Brain microvascular endothelial cell (primary cell): ENCODE measurements at regions not wholly inside any gene's neighbourhood (a gene's known extent, or its start where the extent isn't known, plus 50 kb on each side); places are given as distances from the start of the nearest gene placed in this dataset.

Experiments
- DNase-seq: peaks from one replicate; pipeline ENCODE4 v3.0.0-alpha.2; 2020
- H3K27ac ChIP-seq: fragments of 250-450 bp; sonication (Bioruptor Pico); 2 replicates; pipeline ENCODE4 v1.5.1; 2020; ENCODE audit warnings: mild to moderate bottlenecking, moderate library complexity
- H3K27me3 ChIP-seq: fragments of 250-450 bp; sonication (Bioruptor Pico); replicated peaks from 2 replicates; pipeline ENCODE4 v1.5.1; 2020; ENCODE audit warnings: mild to moderate bottlenecking
- H3K36me3 ChIP-seq: fragments of 250-450 bp; sonication (Bioruptor Pico); replicated peaks from 2 replicates; pipeline ENCODE4 v1.5.1; 2020; ENCODE audit warnings: mild to moderate bottlenecking
- H3K4me3 ChIP-seq: 2 replicates; pipeline ENCODE4 v1.5.1; 2011; ENCODE audit warnings: low read depth, mild to moderate bottlenecking, control low read depth, low read length, moderate library complexity
- in situ Hi-C: cut with HindIII; loops from 2 replicates; pipeline ENCODE4 v1.10.0; 2017; ENCODE audit warnings: low sequenced_read_pairs, low pct_ligation_motif_present
- TF ChIP-seq, protein P1 (sequence below): IDR thresholded peaks from 2 replicates; pipeline ENCODE4 v1.5.1; 2011; ENCODE audit warnings: low read depth, mild to moderate bottlenecking, moderate library complexity, low read length, control low read depth, inconsistent platforms; ENCODE audit errors: missing control alignments

- in situ Hi-C loops = no loop called here
These were observed 79.8 kb downstream of the ASB1 start for GRCh38 chr2:238506371-238507068.

DNA sequence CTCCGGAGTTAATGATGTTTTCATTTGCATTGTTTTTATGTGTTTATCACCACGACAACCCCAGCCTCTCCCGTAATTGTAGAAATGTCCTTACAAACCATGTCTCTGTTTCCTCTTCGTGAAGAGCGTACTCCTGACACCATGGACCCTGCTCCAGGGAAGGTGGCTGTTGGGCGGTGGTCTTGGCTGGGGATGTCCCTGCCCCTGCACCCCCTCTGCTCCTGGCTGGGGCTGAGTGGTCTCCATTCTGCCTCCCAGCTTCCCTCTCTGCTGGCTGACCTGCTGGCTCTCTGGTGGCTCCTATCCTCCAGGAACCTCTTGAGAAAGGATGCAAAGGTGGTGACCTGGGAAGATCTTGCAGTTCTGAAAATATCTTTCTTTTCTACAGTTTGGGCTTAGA lies 81.1 kb downstream of the ASB1 start:
- no peak for DNase-seq
- in situ Hi-C loops = no loop called here

More at GRCh38 chr2:238506371-238507068, 79.8 kb downstream of the ASB1 start:
- TF ChIP-seq, protein P1, sequence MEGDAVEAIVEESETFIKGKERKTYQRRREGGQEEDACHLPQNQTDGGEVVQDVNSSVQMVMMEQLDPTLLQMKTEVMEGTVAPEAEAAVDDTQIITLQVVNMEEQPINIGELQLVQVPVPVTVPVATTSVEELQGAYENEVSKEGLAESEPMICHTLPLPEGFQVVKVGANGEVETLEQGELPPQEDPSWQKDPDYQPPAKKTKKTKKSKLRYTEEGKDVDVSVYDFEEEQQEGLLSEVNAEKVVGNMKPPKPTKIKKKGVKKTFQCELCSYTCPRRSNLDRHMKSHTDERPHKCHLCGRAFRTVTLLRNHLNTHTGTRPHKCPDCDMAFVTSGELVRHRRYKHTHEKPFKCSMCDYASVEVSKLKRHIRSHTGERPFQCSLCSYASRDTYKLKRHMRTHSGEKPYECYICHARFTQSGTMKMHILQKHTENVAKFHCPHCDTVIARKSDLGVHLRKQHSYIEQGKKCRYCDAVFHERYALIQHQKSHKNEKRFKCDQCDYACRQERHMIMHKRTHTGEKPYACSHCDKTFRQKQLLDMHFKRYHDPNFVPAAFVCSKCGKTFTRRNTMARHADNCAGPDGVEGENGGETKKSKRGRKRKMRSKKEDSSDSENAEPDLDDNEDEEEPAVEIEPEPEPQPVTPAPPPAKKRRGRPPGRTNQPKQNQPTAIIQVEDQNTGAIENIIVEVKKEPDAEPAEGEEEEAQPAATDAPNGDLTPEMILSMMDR = no peak
- H3K4me3 ChIP-seq = no peak overlapping the region
- H3K36me3 ChIP-seq = no peaks in the 10 kb centered on the region
- H3K27ac ChIP-seq = no peak overlapping the region
- no peak for DNase-seq
- H3K27me3 ChIP-seq = no peaks in the 10 kb centered on the region

DNA sequence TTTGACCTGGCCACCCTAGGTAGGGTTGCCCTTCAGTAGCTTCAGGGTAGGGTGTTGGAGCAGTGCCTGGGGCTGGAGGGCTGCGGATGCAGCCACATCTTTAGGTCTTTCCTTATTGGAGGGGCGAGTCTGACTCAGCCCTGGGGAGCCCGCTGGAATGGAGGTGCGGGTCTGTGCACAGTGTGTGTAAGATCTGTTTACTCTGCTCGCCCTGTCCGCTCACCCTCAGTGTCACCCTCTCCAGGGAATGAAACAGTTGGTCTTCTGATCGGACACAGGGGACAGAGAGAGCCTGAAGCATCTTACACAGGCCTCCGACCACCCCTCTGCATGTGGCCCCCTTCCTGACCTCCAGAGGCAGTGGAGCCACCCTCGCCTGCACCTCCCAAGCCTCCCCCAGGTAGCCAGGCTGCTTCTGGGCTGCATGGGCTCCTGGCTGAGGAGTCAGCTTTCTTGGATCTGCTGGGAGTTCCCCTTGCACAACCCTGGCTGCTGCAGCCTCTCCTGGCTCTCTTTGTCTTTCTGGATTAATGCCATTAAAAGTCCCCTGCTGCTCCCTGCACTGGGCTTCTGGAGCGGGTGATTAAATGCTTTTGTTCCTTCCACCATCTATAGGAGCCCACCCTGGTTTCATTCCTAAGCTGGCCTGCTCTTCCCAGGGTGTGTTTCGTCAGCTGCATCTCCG lies 82.6 kb downstream of the ASB1 start:
- DNase-seq = no peak
- Histone ChIP-seq H3K4me3 (no peak overlapping the region), H3K36me3 (no peaks in the 10 kb centered on the region), H3K27ac (no peak overlapping the region), H3K27me3 (no peaks in the 10 kb centered on the region)
- in situ Hi-C loops = no loop called here
- TF ChIP-seq, protein P1 = no peak

More for the DNA sequence above, 81.1 kb downstream of the ASB1 start:
- Histone ChIP-seq H3K27ac (no peak overlapping the region), H3K4me3 (no peak overlapping the region), H3K36me3 (no peaks in the 10 kb centered on the region), H3K27me3 (no peaks in the 10 kb centered on the region)
- TF ChIP-seq, protein P1 = no peak

DNA sequence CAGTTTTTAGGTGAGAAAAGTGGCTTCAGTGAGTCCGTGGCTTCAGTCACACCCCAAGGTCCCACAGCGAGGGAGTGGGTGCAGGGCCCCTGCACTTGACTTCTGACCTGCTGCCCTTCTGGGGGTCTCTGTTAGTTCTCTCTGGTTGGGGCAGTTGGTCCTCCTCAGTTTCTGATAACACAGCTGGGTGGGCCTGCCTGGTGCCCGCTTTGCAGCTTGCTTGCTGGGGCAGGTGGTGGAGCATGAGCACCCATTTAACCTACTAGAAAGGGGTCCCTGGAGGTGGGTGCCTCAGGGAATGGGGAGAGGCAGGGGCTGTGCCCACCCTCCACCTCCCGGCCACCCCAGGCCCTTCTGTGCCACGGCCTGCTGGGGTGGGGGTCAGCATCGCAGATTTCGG lies 83.2 kb downstream of the ASB1 start:
- no peak overlapping the region for H3K4me3 ChIP-seq
- in situ Hi-C loops = no loop called here
- DNase-seq = no peak
- no peaks in the 10 kb centered on the region for H3K36me3 ChIP-seq
- TF ChIP-seq, protein P1 = no peak
- no peak overlapping the region for H3K27ac ChIP-seq
- H3K27me3 ChIP-seq = no peaks in the 10 kb centered on the region

DNA sequence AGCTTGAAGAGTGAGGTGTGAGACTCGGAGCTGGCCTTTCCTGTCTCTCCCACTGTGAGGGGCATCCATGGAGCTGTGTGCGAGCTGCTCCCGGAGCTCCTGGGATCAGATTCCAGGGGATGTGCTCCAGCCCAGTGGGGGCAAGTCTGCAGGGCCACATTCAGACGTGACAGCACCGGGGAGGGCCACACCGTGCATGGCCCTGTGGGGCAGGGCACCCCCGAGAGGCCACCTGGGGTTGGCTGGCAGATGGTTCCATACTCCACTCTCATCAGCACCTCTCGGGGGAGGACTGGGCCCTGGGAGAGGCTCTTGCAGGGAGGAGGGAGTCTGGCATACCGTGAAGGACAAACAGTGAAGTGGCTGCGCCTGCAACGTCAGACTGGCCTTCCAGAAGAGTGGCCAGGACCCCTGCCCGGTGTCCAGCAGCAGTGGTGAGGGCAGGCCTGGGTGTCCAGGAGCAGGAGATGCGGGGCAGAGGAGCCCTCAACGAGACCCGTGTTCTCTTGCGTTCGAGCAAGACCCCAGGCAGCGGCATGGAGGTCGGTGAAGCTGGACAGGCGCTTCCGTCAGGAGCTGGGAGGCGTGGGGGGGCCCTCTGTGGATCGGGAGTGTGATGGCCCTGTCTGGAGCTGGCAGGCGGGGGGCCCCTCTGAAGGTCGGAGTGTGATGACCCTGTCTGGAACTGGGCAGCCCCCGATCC lies 84.3 kb downstream of the ASB1 start:
- Histone ChIP-seq H3K27me3 (no peaks in the 10 kb centered on the region), H3K27ac (no peak overlapping the region), H3K36me3 (no peaks in the 10 kb centered on the region), H3K4me3 (no peak overlapping the region)
- in situ Hi-C loops = no loop called here
- TF ChIP-seq, protein P1 = no peak
- DNase-seq = no peak
